Erythroblast (primary cell): ENCODE measurements at regions not wholly inside any gene's neighbourhood (a gene's known extent, or its start where the extent isn't known, plus 50 kb on each side); places are given as distances from the start of the nearest gene placed in this dataset.

Source experiments
- DNase-seq, 2 experiments: peaks; one replicate each; lab custom pipeline; 2025; lab: John Stamatoyannopoulos, UW
- GATA1 ChIP-seq: IDR thresholded peaks from 2 replicates; pipeline ENCODE4 v1.6.1; 2011; ENCODE audit warnings: low read depth, mild to moderate bottlenecking, control low read depth, low read length, moderate library complexity
- POLR2A ChIP-seq: IDR thresholded peaks from 2 replicates; pipeline ENCODE4 v1.6.1; 2011; ENCODE audit warnings: mild to moderate bottlenecking, low read length

- no peak for TF ChIP-seq GATA1
- TF ChIP-seq POLR2A: no peak
- no peak for DNase-seq
Observed at GRCh38 chr20:6685181-6685582, 82.3 kb upstream of the BMP2 start.

- no peak for TF ChIP-seq GATA1
- TF ChIP-seq POLR2A: no peak
- no peak for DNase-seq
Observed at GRCh38 chr20:6683021-6683977, 84.2 kb upstream of the BMP2 start.

DNA sequence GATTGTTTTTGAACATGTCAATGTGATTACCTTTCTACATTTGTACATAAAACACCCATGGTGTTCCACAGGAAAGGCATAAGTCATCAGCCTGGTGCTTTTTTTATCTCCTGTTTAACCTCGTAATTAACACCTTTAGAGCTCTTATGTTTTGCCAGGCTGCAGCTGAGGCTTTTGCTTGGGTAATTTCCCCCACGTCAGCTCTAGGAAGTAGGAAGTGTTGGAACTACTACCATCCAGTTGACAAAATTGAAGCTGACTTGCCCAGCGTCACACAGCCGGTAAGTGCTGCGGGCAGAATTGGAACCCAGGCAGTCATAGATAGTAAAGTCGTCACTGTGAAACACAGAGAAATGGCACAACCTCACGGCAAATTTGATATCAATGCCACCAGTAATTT, 86.6 kb upstream of the BMP2 start:
- DNase-seq: no peak
- TF ChIP-seq POLR2A: no peak
- TF ChIP-seq GATA1: no peak

- DNase-seq: no peak
- TF ChIP-seq GATA1: no peak
- no peak for TF ChIP-seq POLR2A
Observed at GRCh38 chr20:6680441-6680840, 87.0 kb upstream of the BMP2 start.

DNA sequence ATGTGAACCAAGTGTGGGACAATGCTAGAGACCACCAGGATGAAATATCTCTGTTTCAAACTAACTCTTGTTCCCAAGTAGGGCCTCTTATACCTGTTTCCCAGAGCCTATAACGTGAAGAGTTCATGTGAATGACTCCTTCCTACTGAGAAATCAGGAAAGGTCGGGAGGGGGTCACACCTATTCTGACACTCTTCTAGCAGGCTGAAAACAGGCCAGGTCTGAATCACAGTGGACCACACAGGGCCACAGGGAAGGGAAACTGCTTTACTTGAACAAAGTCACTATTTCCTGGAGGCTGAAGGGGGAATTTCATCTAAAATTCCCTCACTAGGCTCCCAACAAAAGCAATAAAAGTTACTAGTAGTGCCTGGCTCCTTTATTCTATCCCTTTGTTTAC, 88.4 kb upstream of the BMP2 start:
- TF ChIP-seq GATA1 (no peak), POLR2A (no peak)
- no peak for DNase-seq

DNA sequence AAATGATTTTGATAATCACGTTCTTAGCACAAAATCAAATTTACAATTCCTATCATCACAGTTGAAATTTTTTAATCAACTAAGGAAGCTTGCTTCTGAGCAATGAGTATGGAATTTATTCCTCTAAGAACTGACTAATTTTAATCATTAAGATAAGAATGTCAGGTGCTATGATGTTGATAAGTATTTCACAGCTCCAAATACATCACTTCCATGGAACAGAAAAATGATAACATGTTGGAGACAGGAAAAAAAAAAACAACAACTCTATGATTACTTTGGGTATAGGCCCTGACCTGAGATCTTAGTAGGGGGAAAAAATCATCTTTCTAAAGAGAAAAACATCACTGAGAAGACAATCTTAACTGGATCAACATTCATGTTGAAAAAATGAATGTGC, 89.4 kb upstream of the BMP2 start:
- no peak for TF ChIP-seq GATA1

DNA sequence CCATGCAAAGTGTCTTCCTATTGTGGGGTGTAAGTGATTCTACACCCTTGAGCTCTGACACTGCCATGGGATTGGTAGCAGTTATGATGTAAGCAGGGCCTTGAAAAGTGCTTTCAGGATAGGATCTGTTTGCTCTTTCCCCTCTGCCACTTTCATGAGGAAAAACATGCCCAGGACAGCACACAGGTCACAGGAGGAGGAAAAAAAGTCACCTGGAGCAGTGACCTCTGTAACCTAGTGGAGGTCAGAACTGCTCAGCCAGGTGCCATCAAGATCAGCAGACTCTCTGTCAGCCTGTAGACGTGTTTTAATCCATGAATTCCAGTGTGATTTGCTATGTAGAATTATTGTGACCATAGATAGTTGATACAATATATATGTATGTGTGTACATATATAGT, 92.7 kb upstream of the BMP2 start:
- DNase-seq: no peak
- TF ChIP-seq GATA1: no peak
- TF ChIP-seq POLR2A: no peak

More for the DNA sequence above, 89.4 kb upstream of the BMP2 start:
- no peak for DNase-seq

DNA sequence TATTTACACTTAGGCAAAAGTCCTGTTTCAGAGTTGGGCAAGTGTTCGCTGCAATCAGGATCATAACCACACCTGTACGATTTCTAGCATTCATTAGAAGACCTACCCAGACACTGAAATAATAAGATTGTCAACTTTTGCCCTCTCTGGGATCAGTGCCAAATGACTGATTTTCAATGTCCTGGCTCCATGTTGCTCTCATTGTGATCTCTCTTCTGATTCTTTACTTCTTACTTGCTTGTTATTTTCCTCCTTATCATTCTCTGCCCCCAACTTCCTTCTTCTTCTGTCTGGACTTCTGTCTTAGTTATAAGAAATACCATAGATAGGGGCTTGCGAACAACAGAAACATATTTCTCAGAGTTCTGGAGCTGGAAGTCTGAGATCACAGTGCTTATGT, 94.4 kb upstream of the BMP2 start:
- no peak for DNase-seq
- TF ChIP-seq POLR2A (no peak), GATA1 (no peak)

DNA sequence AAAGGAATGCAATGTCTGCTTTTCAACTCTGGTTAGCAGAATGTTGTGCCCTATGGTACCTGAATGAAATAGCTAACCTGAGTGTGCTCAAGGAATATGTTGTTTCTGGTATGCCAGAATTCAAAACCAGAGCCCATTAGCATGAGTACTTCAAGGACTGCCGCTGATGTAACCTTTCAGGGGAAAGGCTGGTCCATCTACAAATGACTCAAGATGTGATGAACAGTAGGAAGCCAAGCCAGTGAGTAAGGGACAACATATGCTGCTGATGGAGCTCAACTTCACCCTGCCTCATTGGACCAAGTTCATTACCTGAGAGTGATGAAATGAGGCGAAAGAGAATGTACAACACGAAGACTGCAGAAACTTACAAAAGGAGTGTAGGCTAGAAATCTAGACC, 95.7 kb upstream of the BMP2 start:
- no peak for TF ChIP-seq POLR2A
- TF ChIP-seq GATA1: no peak
- no peak for DNase-seq

- TF ChIP-seq GATA1 (no peak), POLR2A (no peak)
- no peak for DNase-seq
Observed at GRCh38 chr20:6668546-6668945, 98.9 kb upstream of the BMP2 start.

DNA sequence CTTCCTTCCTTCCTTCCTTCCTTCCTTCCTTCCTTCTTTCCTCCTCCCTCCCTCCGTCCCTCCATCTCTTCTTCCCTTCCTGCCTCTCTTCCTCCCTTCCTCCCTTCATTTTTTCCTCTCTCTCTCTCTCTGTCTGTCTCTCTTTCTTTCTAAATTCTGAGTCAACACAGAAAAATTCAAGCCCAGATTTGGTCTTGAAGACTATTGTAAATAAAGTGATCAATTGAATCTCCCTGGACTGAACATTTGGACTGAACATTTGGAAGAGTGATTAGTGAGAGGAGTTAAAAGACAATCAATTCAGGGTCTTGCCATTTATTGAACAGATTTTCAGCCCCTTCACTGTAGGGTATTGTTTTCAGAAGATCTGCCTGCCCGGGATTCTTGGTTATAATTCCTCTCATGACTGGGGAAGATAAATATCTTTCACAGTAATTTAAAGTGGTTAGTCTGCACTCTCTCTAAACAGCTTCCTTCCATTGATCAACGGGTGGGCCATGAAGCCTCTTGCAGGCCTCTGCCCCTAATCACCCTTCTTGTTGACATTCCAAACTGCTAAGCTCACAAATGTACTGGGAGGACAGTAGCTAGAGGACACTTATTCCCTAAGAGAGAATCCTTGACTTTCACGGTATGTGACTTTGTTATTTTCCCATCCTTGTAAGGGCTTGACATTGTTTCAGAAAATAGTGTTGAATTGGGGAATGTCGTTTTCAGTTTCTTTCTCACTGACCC, 101.7 kb upstream of the BMP2 start:
- no peak for DNase-seq
- no peak for TF ChIP-seq POLR2A
- no peak for TF ChIP-seq GATA1

DNA sequence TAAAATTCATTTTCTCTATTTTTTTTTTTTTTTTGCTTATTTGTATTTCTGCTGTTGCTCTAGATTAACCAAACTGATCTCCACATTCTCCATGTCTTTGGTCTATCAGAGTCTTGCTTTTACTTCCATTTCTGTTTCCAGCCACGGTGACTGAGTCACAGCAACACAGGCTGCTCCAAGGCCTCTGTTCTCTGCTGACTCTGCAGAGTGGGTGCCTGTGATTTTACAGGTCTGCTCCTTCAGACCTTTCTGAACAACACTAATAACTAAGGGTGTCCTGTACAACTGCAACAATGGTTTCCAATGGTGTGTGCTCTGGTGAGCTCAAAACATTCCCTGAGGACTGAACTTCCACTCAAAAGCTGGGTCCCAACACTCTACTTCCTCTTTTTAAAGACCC, 102.3 kb upstream of the BMP2 start:
- no peak for DNase-seq
- TF ChIP-seq GATA1 (no peak), POLR2A (no peak)

- DNase-seq: no peak
- TF ChIP-seq GATA1 (no peak), POLR2A (no peak)
Observed at GRCh38 chr20:6664574-6664973, 102.9 kb upstream of the BMP2 start.

DNA sequence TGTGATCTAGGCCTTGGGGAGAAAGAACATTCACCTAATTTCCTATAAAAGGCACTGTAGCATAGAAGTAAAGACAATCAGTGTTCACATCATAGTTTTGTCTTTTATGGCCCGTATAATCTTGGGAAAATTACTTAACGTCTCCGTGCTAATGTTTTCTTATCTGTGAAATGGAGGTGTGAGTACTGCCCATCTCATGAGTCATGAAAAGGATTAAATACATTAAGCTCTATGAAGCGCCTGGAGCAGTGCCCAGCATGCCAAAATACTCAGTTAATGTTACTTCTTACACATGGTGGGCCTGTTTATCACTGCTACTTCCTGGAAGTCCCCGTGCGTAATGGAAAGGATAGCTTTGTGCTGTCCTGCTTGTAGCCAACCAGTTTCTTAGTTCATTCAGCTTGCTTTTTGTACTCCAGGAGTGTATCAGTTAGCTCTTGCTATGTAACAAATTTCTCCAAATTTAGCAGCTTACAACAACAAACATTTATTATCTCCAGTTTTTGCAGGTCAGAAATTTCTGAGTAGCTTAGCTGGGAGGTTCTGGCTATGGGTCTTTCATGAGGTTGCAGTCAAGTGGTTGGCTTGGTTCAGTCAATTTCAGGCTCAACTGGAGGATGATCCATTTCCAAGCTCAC, 103.6 kb upstream of the BMP2 start:
- TF ChIP-seq GATA1 (no peak), POLR2A (no peak)
- DNase-seq: no peak
